ENCODE measurements at regions not wholly inside any gene's neighbourhood (a gene's known extent, or its start where the extent isn't known, plus 50 kb on each side); places are given as distances from the start of the nearest gene placed in this dataset.
"Not testable (repeated sequence)": the region's sequence is repeated elsewhere in the genome, so short reads cannot be mapped to it uniquely, and the experiment has no call there.

DNA sequence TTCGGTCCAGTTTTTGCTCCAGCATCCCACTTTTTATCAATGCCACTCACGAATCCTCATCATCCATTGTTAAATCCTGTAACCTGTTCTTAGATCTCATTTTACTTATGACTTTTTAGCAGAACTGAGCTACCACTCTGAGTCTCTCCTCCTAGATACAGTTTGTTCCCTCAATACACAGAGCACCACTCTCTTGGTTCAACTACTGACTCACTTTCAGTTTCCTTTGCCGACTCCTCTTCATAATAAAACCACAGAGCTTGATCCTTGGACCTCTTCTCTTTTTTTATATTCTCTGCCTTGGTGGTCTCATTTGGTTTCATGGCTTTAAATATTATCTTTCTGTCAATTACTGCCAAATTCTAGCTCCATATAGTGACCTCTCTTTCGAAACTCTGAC lies 150.3 kb downstream of the SLITRK5 start:
- POLR2A ChIA-PET: no interaction called here
- no peak for DNase-seq
- no peaks in the 10 kb centered on the region for H3K27me3 Mint-ChIP-seq
- H3K36me3 Mint-ChIP-seq: no peaks in the 10 kb centered on the region
- no peak overlapping the region for H3K4me3 Mint-ChIP-seq
- intact Hi-C loops (cut with micrococcal nuclease): no loop called here
- no peaks in the 10 kb centered on the region for H3K4me1 Mint-ChIP-seq (ENCODE audit: low read depth)
- H3K9me3 Mint-ChIP-seq: peaks cover 3% of the 10 kb centered on the region
- no peak overlapping the region for H3K27ac Mint-ChIP-seq
- CTCF ChIA-PET: no interaction called here

DNA sequence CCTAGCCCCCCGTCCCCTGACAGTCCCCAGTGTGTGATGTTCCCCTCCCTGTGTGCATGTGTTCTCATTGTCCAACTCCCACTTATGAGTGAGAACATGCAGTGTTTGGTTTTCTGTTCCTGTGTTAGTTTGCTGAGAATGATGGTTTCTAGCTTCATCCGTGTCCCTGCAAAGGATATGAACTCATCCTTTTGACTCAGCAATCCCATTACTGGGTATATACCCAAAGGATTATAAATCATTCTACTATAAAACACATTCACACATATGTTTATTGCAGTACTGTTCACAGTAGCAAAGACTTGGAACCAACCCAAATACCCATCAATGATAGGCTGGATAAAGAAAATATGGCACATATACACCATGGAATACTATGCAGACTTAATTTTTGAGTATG lies 155.1 kb downstream of the SLITRK5 start:
- H3K9me3 Mint-ChIP-seq; intact Hi-C loops (cut with micrococcal nuclease); CTCF ChIA-PET; H3K36me3 Mint-ChIP-seq; DNase-seq; H3K27ac Mint-ChIP-seq; H3K4me3 Mint-ChIP-seq; H3K4me1 Mint-ChIP-seq (ENCODE audit: low read depth); H3K27me3 Mint-ChIP-seq; POLR2A ChIA-PET: not testable (repeated sequence)

DNA sequence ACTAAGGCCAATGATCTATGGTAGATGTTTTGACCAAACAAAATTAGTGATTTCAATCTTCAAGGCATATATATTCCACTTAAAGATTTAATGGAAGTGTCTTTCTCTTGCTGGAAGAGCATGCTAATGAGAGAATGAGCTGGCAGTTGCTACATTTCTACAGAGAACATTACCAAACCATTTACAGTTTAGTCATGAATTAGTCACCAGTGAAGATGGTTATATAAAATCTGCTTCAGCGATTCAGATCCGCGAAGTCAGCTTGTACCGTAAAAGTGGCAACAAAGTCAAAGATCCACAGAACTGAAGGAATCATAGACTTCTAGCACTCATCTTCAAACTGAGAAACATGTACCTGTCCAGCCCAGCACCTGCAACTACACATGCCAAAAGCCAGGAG lies 156.3 kb downstream of the SLITRK5 start:
- no peak overlapping the region for H3K4me3 Mint-ChIP-seq
- CTCF ChIA-PET: no interaction called here
- no peak for DNase-seq
- H3K4me1 Mint-ChIP-seq (ENCODE audit: low read depth): no peaks in the 10 kb centered on the region
- POLR2A ChIA-PET: no interaction called here
- H3K27ac Mint-ChIP-seq: no peak overlapping the region
- no peaks in the 10 kb centered on the region for H3K36me3 Mint-ChIP-seq
- H3K27me3 Mint-ChIP-seq: no peaks in the 10 kb centered on the region
- H3K9me3 Mint-ChIP-seq: peaks cover 3% of the 10 kb centered on the region
- intact Hi-C loops (cut with micrococcal nuclease): no loop called here

DNA sequence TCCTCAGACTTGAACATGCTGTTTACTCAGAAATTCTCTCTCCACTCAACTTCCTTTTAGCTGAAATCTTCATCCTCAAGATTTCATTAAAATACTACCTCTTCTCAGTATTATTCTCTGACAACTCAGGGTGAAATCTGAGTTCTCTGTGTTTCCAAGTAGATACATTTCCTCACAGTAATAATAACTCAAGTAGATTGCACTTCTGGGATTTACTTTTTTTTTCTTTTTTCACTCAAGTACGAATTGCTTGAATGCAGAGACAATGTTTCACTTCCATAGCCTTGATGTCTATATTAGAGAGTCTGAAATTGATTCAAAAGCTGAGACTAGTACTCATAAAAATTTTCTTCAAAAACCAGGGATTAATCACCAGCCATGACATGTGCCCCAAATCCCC lies 166.4 kb downstream of the SLITRK5 start:
- ChIA-PET CTCF (no interaction called here), POLR2A (no interaction called here)
- H3K27ac Mint-ChIP-seq: no peak overlapping the region
- peaks cover 6% of the 10 kb centered on the region for H3K9me3 Mint-ChIP-seq
- H3K27me3 Mint-ChIP-seq: no peaks in the 10 kb centered on the region
- H3K4me3 Mint-ChIP-seq: no peak overlapping the region
- intact Hi-C loops (cut with micrococcal nuclease): no loop called here
- no peaks in the 10 kb centered on the region for H3K36me3 Mint-ChIP-seq
- no peaks in the 10 kb centered on the region for H3K4me1 Mint-ChIP-seq (ENCODE audit: low read depth)
- DNase-seq: no peak

DNA sequence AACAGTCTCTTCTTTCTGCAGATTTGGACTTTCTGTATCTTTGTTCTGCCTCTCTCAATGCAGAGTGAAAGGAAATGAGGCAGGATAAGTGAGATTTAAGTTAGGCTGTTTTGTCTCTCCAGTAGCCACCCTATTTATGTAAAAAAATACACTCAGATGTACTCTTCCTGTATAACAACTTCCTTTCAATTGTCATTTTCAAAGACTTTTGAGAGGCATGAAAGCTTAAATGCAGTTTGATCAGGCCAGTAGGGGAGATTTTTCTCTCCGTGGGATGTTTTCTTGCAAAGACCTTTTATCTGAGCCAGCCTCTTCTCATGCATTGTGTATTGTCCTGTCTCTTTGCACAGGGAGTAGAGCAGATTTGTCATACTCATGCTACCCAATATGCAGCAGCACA lies 166.8 kb downstream of the SLITRK5 start:
- H3K4me3 Mint-ChIP-seq: no peak overlapping the region
- intact Hi-C loops (cut with micrococcal nuclease): no loop called here
- peaks cover 6% of the 10 kb centered on the region for H3K9me3 Mint-ChIP-seq
- H3K27me3 Mint-ChIP-seq: no peaks in the 10 kb centered on the region
- no peaks in the 10 kb centered on the region for H3K4me1 Mint-ChIP-seq (ENCODE audit: low read depth)
- H3K27ac Mint-ChIP-seq: no peak overlapping the region
- POLR2A ChIA-PET: no interaction called here
- no peaks in the 10 kb centered on the region for H3K36me3 Mint-ChIP-seq
- no peak for DNase-seq
- CTCF ChIA-PET: no interaction called here

DNA sequence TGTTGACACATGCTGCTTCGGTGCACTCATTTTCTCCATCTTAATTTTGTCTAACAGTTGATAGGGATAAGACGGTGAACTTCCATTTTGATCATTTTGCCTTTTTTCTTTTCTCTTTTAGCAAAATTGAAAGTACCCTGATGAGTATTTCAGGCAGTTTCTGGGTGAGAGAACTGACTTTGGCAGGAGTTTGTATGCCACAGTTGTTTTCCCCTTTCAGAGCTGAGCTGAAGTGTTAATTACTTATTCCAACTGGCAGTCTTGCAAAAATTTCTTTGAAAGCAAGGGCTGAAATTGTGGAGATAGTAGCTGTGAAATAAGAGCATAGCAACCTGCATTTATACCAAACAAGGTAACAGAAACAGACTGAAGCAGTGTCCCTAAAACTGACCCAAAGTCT lies 180.2 kb downstream of the SLITRK5 start:
- H3K27ac Mint-ChIP-seq: no peak overlapping the region
- DNase-seq: no peak
- ChIA-PET POLR2A (no interaction called here), CTCF (no interaction called here)
- no peak overlapping the region for H3K4me3 Mint-ChIP-seq
- intact Hi-C loops (cut with micrococcal nuclease): no loop called here
- H3K4me1 Mint-ChIP-seq (ENCODE audit: low read depth): no peaks in the 10 kb centered on the region
- H3K27me3 Mint-ChIP-seq: no peaks in the 10 kb centered on the region
- H3K9me3 Mint-ChIP-seq: peaks cover 31% of the 10 kb centered on the region
- H3K36me3 Mint-ChIP-seq: peaks cover 1% of the 10 kb centered on the region

DNA sequence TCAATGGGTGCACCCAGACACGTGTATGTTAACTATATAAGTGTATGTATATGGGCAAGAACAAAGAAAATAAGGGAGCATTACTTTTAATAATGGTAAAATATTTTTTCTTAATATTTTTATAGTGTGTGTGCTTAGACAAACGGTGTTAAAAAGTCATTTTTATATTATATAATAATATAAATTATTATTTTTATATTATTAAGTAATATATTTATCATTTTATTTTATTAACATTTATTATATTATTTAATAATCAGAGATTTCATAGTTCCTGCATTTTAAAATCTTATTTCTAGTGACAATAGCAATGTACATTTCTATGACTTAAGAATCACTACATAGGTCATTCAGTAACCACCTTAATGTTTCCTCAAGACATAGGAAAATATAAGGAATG lies 184.4 kb downstream of the SLITRK5 start:
- Mint-ChIP-seq H3K27ac (no peak overlapping the region), H3K4me1 (ENCODE audit: low read depth) (no peaks in the 10 kb centered on the region), H3K27me3 (no peaks in the 10 kb centered on the region), H3K36me3 (peaks cover 1% of the 10 kb centered on the region), H3K9me3 (peaks cover 32% of the 10 kb centered on the region), H3K4me3 (no peak overlapping the region)
- POLR2A ChIA-PET: no interaction called here
- intact Hi-C loops (cut with micrococcal nuclease): no loop called here
- DNase-seq: no peak
- CTCF ChIA-PET: no interaction called here

DNA sequence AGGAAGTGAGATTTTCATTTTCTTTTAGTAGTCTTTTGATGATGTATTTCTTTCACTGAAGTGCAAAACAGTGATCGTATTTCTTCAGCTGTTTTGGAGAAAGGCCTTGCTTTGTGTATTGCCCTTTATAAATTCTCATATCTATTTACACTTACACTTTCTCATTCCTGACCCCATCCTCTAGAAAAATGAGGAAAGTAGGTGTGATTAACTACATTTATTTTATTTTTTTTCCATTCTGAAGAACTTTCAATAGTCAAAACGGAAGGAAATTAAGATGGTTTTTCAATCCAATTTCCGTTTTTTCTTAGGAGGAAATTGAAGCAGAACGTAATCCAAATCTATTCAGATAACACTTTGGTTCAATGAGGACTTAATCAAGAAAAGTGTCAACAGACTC lies 188.1 kb downstream of the SLITRK5 start:
- ChIA-PET CTCF (no interaction called here), POLR2A (no interaction called here)
- H3K4me3 Mint-ChIP-seq: no peak overlapping the region
- DNase-seq: no peak
- peaks cover 12% of the 10 kb centered on the region for H3K9me3 Mint-ChIP-seq
- H3K36me3 Mint-ChIP-seq: no peaks in the 10 kb centered on the region
- no peak overlapping the region for H3K27ac Mint-ChIP-seq
- intact Hi-C loops (cut with micrococcal nuclease): no loop called here
- no peaks in the 10 kb centered on the region for H3K4me1 Mint-ChIP-seq (ENCODE audit: low read depth)
- H3K27me3 Mint-ChIP-seq: no peaks in the 10 kb centered on the region

DNA sequence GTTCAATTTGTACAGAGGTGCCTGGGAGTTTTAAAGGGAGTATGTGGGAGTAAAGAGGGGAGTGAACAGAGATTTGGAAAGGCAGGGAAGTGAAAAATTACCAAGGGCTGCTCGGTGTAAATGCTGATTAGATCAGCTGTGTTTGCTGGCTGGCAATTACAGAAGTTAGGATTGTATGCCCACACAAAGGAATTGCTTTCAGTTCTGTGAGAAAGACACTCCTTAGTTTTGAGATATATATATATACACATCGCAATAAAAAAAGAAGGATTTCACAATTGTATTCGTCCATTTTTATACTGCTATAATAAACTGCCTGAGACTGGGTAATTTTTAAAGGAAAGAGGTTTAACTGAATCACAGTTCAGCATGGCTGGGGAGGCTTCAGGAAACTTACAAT lies 196.3 kb downstream of the SLITRK5 start:
- CTCF ChIA-PET: no interaction called here
- POLR2A ChIA-PET: no interaction called here
- DNase-seq: no peak
- Mint-ChIP-seq H3K4me1 (ENCODE audit: low read depth) (no peaks in the 10 kb centered on the region), H3K36me3 (no peaks in the 10 kb centered on the region), H3K4me3 (no peak overlapping the region), H3K27ac (no peak overlapping the region), H3K27me3 (no peaks in the 10 kb centered on the region), H3K9me3 (peaks cover 10% of the 10 kb centered on the region)
- intact Hi-C loops (cut with micrococcal nuclease): no loop called here

DNA sequence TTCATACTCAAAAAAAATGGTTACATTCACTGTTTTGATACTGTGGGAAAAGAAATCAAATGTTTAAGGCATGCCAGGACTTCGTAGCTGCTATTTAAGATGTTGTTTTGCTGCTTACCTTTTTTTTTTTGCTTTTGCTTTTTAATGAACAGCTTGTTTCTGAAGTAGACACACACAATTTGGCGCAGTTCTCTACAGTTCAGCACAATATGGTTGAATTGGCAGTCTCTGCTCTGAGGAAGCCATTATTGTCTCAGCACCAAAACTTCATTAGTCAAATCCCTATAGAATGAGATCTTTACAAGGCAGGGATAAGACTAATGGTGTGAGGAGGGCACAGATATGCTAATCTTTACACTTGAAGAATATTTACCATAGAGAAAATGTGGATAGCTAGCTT lies 197.6 kb downstream of the SLITRK5 start:
- intact Hi-C loops (cut with micrococcal nuclease): no loop called here
- ChIA-PET POLR2A (interaction anchor here (0.7 kb wide), 1 partner anchor 1270 kb away, joined by 3 read pairs; no protein-coding TSS in a partner anchor), CTCF (no interaction called here)
- no peak for DNase-seq
- H3K9me3 Mint-ChIP-seq: peaks cover 10% of the 10 kb centered on the region
- H3K4me3 Mint-ChIP-seq: no peak overlapping the region
- no peaks in the 10 kb centered on the region for H3K27me3 Mint-ChIP-seq
- H3K27ac Mint-ChIP-seq: no peak overlapping the region
- H3K4me1 Mint-ChIP-seq (ENCODE audit: low read depth): no peaks in the 10 kb centered on the region
- no peaks in the 10 kb centered on the region for H3K36me3 Mint-ChIP-seq

DNA sequence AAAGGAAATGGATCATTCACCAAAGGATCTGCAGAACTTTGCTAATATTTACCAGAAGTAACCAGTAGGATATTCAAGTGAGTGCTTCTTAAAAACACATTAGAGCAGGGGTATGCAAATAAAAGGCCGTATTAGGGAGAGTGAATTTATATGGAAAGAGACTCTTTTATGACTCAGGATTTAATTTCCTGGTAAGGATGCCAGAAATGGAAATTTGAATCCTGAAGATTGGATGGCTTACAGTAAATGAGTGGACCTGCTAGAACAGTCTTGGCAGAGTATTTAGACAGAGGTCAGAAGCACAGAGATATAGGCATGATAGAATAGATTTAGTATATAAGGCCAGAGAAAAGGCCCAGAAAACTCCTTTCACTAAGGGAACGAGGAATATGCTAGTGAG lies 201.6 kb downstream of the SLITRK5 start:
- no peak overlapping the region for H3K27ac Mint-ChIP-seq

DNA sequence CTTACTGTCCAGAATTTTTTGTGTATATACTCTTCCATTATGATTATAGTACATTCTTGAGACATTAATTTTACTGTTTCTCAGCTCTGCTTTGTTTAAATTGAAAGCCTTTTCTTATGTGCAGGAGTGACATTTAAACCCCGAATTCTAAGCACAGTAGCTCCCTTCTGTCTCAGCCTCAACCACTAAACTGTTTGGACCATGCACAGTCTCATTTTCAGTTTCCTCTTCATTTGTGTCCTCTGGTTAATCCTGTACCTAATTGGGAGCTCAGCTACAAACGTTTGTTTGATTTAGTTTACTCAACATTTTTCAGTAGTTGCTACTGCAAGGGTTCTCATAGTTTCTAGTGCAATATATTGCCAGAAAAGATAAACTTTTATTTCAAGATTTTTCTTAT lies 206.3 kb downstream of the SLITRK5 start:
- intact Hi-C loops (cut with micrococcal nuclease): no loop called here
- ChIA-PET POLR2A (no interaction called here), CTCF (interaction anchor here (0.6 kb wide), 1 partner anchor 135 kb away, joined by 4 read pairs; no protein-coding TSS in a partner anchor)
- Mint-ChIP-seq H3K4me1 (ENCODE audit: low read depth) (no peaks in the 10 kb centered on the region), H3K9me3 (peaks cover 11% of the 10 kb centered on the region), H3K27me3 (no peaks in the 10 kb centered on the region), H3K27ac (no peak overlapping the region), H3K36me3 (no peaks in the 10 kb centered on the region), H3K4me3 (no peak overlapping the region)
- no peak for DNase-seq

More for the DNA sequence above, 201.6 kb downstream of the SLITRK5 start:
- Mint-ChIP-seq H3K4me1 (ENCODE audit: low read depth) (no peaks in the 10 kb centered on the region), H3K27me3 (no peaks in the 10 kb centered on the region), H3K9me3 (peaks cover 9% of the 10 kb centered on the region), H3K4me3 (no peak overlapping the region), H3K36me3 (no peaks in the 10 kb centered on the region)
- CTCF ChIA-PET: no interaction called here
- intact Hi-C loops (cut with micrococcal nuclease): no loop called here
- POLR2A ChIA-PET: no interaction called here
- no peak for DNase-seq

DNA sequence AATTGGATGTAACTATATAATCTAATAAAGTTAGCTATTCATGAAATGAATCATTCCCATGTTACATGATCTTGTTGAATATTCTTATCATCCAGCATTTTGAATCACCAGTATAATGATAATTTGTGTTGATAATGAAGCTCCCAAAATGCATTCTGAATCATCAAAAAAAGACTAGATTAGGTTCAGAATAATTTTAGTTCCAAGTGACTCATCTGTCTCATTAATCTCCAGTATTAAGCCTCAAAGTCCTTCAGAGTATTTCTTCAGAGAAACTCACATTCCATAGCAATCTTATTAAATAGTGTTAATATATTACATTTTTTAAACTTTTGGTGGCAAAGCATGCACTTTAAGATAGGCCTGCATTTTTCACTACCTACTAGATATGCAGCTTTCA lies 207.5 kb downstream of the SLITRK5 start:
- H3K9me3 Mint-ChIP-seq: peaks cover 11% of the 10 kb centered on the region
- no peak overlapping the region for H3K4me3 Mint-ChIP-seq
- H3K36me3 Mint-ChIP-seq: no peaks in the 10 kb centered on the region
- CTCF ChIA-PET: no interaction called here
- H3K4me1 Mint-ChIP-seq (ENCODE audit: low read depth): no peaks in the 10 kb centered on the region
- POLR2A ChIA-PET: no interaction called here
- no peak for DNase-seq
- H3K27ac Mint-ChIP-seq: no peak overlapping the region
- H3K27me3 Mint-ChIP-seq: no peaks in the 10 kb centered on the region
- intact Hi-C loops (cut with micrococcal nuclease): no loop called here

DNA sequence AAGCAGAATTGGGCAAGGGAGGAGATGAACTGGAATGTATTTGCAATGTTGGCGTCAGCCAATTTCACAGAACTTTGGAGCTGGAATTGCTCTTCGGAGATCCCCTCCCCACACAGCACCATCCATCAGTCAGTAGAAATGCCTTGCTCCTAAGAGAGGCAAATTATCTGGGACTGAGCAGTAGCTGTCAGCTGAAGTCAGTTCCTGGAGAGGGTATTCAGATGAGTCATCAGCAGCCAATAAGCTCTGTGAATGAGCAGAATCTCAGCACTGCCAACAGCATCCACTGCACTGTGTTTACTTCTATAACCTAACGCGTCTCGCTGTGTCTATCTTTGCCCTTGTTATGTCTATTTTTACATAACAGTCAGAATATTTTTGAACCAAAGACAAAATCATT lies 213.7 kb downstream of the SLITRK5 start:
- Mint-ChIP-seq H3K4me3 (no peak overlapping the region), H3K27me3 (no peaks in the 10 kb centered on the region), H3K36me3 (no peaks in the 10 kb centered on the region), H3K9me3 (peaks cover 11% of the 10 kb centered on the region), H3K27ac (no peak overlapping the region), H3K4me1 (ENCODE audit: low read depth) (no peaks in the 10 kb centered on the region)
- POLR2A ChIA-PET: no interaction called here
- CTCF ChIA-PET: no interaction called here
- DNase-seq: no peak
- intact Hi-C loops (cut with micrococcal nuclease): no loop called here
